Lower lobe of right lung (tissue), 2 donors: ENCODE measurements at regions not wholly inside any gene's neighbourhood (a gene's known extent, or its start where the extent isn't known, plus 50 kb on each side); places are given as distances from the start of the nearest gene placed in this dataset.

Experiments
- ATAC-seq, 2 donors: fragments of 200-7000 bp; cut with Tn5 transposase; one replicate each; pipeline ENCODE4 v1.9.1; 2020 to 2022; ENCODE audit warnings: mild to moderate bottlenecking in 2 of 2, moderate library complexity in 2 of 2
- DNase-seq: peaks from one replicate; pipeline ENCODE4 v3.0.0-alpha.2; 2020
- H3K27ac ChIP-seq: fragments of 200-600 bp; one replicate; pipeline ENCODE4 v1.8.0; 2022
- H3K27me3 ChIP-seq: fragments of 200-600 bp; one replicate; pipeline ENCODE4 v1.8.0; 2022; ENCODE audit warnings: low read depth
- H3K36me3 ChIP-seq: fragments of 200-600 bp; one replicate; pipeline ENCODE4 v1.8.0; 2022; ENCODE audit warnings: mild to moderate bottlenecking
- H3K4me1 ChIP-seq: fragments of 200-600 bp; one replicate; pipeline ENCODE4 v1.8.0; 2022
- H3K4me3 ChIP-seq: fragments of 200-600 bp; one replicate; pipeline ENCODE4 v1.8.0; 2022; ENCODE audit warnings: mild to moderate bottlenecking
- H3K9me3 ChIP-seq: fragments of 200-600 bp; one replicate; pipeline ENCODE4 v1.8.0; 2022
- CTCF ChIP-seq: fragments of 200-600 bp; IDR thresholded peaks from one replicate; pipeline ENCODE4 v1.8.0; 2022; ENCODE audit warnings: antibody characterized with exemption, mild to moderate bottlenecking
- intact Hi-C: fragments of 100-400 bp; cut with DNase I; formaldehyde crosslinking; loops from one replicate; pipeline ENCODE4 v1.11.0; 2022
- donor health status: DM: no; HTN: yes; CAD: no; lungs with severe emphysema.

GRCh38 chr10:118484152-118484871 is 111.1 kb downstream of the PRLHR start:
- H3K4me1 ChIP-seq: no peaks in the 10 kb centered on the region
- TF ChIP-seq CTCF: no peak
- ATAC-seq: no peak
- no peaks in the 10 kb centered on the region for H3K9me3 ChIP-seq
- H3K27ac ChIP-seq: no peak overlapping the region
- H3K4me3 ChIP-seq: no peak overlapping the region
- intact Hi-C loops: no loop called here
- no peak for DNase-seq
- H3K36me3 ChIP-seq: no peaks in the 10 kb centered on the region
- no peaks in the 10 kb centered on the region for H3K27me3 ChIP-seq

- no peak overlapping the region for H3K27ac ChIP-seq
- no peaks in the 10 kb centered on the region for H3K36me3 ChIP-seq
- no peaks in the 10 kb centered on the region for H3K27me3 ChIP-seq
- ATAC-seq: no peak
- no peak for TF ChIP-seq CTCF
- H3K4me1 ChIP-seq: no peaks in the 10 kb centered on the region
- no peaks in the 10 kb centered on the region for H3K9me3 ChIP-seq
- H3K4me3 ChIP-seq: no peak overlapping the region
- intact Hi-C loops: no loop called here
- DNase-seq: no peak
Measured at GRCh38 chr10:118483496-118483895, 112.0 kb downstream of the PRLHR start.

GRCh38 chr10:118482393-118483331 is 112.8 kb downstream of the PRLHR start:
- no peak overlapping the region for H3K4me3 ChIP-seq
- no peak overlapping the region for H3K27ac ChIP-seq
- no peaks in the 10 kb centered on the region for H3K27me3 ChIP-seq
- no peaks in the 10 kb centered on the region for H3K36me3 ChIP-seq
- DNase-seq (no peak), ATAC-seq (no peak)
- intact Hi-C loops: no loop called here
- no peaks in the 10 kb centered on the region for H3K4me1 ChIP-seq
- no peaks in the 10 kb centered on the region for H3K9me3 ChIP-seq
- no peak for TF ChIP-seq CTCF

GRCh38 chr10:118481871-118482270 is 113.6 kb downstream of the PRLHR start:
- H3K27ac ChIP-seq: no peak overlapping the region
- TF ChIP-seq CTCF: no peak
- H3K27me3 ChIP-seq: no peaks in the 10 kb centered on the region
- H3K4me3 ChIP-seq: no peak overlapping the region
- DNase-seq (no peak), ATAC-seq (no peak)
- intact Hi-C loops: no loop called here
- no peaks in the 10 kb centered on the region for H3K9me3 ChIP-seq
- no peaks in the 10 kb centered on the region for H3K4me1 ChIP-seq
- H3K36me3 ChIP-seq: no peaks in the 10 kb centered on the region

GRCh38 chr10:118475214-118475613 is 120.2 kb downstream of the PRLHR start:
- no peak for ATAC-seq
- Histone ChIP-seq H3K9me3 (no peaks in the 10 kb centered on the region), H3K4me3 (no peak overlapping the region), H3K36me3 (no peaks in the 10 kb centered on the region), H3K4me1 (no peaks in the 10 kb centered on the region), H3K27ac (no peak overlapping the region), H3K27me3 (no peaks in the 10 kb centered on the region)
- intact Hi-C loops: no loop called here
- TF ChIP-seq CTCF: no peak
- no peak for DNase-seq
